Mucosa of descending colon (tissue), 3 donors: ENCODE measurements at regions not wholly inside any gene's neighbourhood (a gene's known extent, or its start where the extent isn't known, plus 50 kb on each side); places are given as distances from the start of the nearest gene placed in this dataset.

ENCODE experiments used
- ATAC-seq: fragments of 200-7000 bp; cut with Tn5 transposase; one replicate; pipeline ENCODE4 v1.9.1; 2020; ENCODE audit warnings: mild to moderate bottlenecking, moderate library complexity
- DNase-seq, 3 donors: peaks; one replicate each; pipeline ENCODE4 v3.0.0-alpha.2; 2020
- H3K36me3 ChIP-seq: fragments of 200-600 bp; one replicate; pipeline ENCODE4 v1.8.0; 2021; ENCODE audit warnings: low read depth, mild to moderate bottlenecking
- H3K4me1 ChIP-seq: fragments of 200-600 bp; one replicate; pipeline ENCODE4 v1.8.0; 2021; ENCODE audit warnings: low read depth, mild to moderate bottlenecking
- H3K4me3 ChIP-seq: fragments of 200-600 bp; one replicate; pipeline ENCODE4 v1.8.0; 2021; ENCODE audit warnings: mild to moderate bottlenecking
- H3K9me3 ChIP-seq: fragments of 200-600 bp; one replicate; pipeline ENCODE4 v1.8.0; 2021; ENCODE audit warnings: mild to moderate bottlenecking
- intact Hi-C, 2 donors: fragments of 100-400 bp; cut with DNase I in 1 of 2; cut with micrococcal nuclease in 1 of 2; formaldehyde crosslinking; loops; one replicate each; pipeline versions ENCODE4 v1.11.0 to v1.11.1; 2022; cut with DNase I, micrococcal nuclease
- TF ChIP-seq, protein P1 (sequence below): fragments of 200-600 bp; IDR thresholded peaks from one replicate; pipeline ENCODE4 v1.8.0; 2022; ENCODE audit warnings: antibody characterized with exemption, mild to moderate bottlenecking
- donor health status: DM: no; HTN: no; CAD: no; lungs with moderate emphysema.
- donor health status: DM: no; HTN: no; CAD: no.
- donor health status: DM: no; HTN: yes; CAD: no.

DNA sequence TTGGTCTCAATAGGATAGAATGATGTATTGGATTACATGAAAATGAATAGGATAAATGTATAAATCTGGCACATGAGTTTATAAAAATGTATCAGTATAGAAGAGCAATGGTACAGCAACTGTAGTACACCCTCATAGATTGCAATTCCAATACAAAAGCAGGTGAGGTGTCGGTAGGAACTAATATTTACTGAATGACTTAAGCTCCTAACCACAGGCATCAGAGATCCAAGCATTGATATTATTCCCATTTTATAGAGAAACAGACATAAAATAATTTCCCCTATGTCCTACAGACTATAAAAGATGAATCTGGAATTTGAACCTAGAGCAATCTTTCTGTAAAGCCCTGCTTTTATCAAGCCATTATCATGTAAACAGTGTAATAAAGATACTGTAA, 227.4 kb downstream of the MBD2 start:
- Histone ChIP-seq H3K9me3 (no peaks in the 10 kb centered on the region), H3K36me3 (no peaks in the 10 kb centered on the region), H3K4me1 (no peaks in the 10 kb centered on the region), H3K4me3 (no peak overlapping the region)
- TF ChIP-seq, protein P1, sequence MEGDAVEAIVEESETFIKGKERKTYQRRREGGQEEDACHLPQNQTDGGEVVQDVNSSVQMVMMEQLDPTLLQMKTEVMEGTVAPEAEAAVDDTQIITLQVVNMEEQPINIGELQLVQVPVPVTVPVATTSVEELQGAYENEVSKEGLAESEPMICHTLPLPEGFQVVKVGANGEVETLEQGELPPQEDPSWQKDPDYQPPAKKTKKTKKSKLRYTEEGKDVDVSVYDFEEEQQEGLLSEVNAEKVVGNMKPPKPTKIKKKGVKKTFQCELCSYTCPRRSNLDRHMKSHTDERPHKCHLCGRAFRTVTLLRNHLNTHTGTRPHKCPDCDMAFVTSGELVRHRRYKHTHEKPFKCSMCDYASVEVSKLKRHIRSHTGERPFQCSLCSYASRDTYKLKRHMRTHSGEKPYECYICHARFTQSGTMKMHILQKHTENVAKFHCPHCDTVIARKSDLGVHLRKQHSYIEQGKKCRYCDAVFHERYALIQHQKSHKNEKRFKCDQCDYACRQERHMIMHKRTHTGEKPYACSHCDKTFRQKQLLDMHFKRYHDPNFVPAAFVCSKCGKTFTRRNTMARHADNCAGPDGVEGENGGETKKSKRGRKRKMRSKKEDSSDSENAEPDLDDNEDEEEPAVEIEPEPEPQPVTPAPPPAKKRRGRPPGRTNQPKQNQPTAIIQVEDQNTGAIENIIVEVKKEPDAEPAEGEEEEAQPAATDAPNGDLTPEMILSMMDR: no peak
- ATAC-seq: no peak
- intact Hi-C loops: no loop called here
- DNase-seq: no peak

DNA sequence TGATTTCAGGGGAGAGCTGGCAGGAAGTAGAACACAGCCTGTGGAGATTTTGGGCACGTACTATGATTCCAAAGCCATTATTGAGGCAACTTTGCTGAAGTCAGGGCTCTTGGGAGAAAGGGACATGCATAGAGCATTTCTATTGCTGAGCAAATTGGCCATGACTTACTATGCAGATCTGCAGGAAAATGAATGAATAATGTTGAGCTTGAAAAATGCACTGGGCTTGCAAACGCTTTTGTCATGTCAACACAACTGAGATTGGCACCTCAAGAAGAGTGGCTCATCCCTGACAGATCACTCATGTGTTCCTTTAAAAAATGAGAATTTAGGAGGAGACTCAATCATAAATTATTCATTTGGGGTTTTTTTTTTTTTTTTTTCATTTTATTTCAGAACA, 230.5 kb downstream of the MBD2 start:
- Histone ChIP-seq H3K4me3 (no peak overlapping the region), H3K36me3 (no peaks in the 10 kb centered on the region), H3K4me1 (no peaks in the 10 kb centered on the region), H3K9me3 (no peaks in the 10 kb centered on the region)
- TF ChIP-seq, protein P1: no peak
- intact Hi-C loops: no loop called here
- ATAC-seq (no peak), DNase-seq (no peak)

DNA sequence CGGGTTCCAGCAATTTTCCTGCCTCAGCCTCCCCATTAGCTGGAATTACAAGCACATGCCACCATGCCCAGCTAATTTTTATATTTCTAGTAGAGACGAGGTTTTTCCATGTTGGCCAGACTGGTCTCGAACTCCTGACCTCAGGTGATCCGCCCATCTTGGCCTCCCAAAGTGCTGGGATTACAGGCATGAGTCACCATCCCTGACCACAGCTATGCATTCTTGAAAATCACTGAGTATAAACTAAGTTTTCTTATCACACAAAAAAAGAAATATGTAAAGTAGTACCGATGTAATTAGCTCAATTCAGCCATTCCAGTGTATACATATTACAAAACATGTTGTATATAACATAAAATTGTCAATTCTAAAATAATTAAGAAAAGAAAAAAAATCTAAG, 232.7 kb downstream of the MBD2 start:
- TF ChIP-seq, protein P1: no peak
- Histone ChIP-seq H3K4me3 (no peak overlapping the region), H3K9me3 (no peaks in the 10 kb centered on the region), H3K4me1 (no peaks in the 10 kb centered on the region), H3K36me3 (no peaks in the 10 kb centered on the region)
- intact Hi-C loops: no loop called here
- no peak for DNase-seq
- no peak for ATAC-seq

DNA sequence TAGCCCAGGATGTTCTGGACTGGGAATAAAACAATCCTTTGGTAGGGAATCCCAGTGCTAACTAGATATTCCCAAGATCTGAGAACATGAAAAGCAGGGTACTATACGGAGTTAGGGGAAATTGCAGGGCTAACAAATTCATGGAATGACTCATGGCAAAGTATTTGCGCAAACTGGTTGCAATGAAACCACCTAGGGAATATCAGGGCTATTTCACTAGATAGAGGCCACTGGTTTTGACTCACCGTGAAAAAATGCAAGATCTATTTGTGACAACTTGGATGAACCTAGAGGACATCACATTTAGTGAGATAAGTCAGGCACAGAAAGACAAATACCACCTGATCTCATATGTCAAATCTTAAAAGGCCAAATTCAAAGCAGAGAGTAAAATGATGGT, 233.3 kb downstream of the MBD2 start:
- no peak for DNase-seq
- H3K4me3 ChIP-seq: no peak overlapping the region
- ATAC-seq: no peak
- H3K36me3 ChIP-seq: no peaks in the 10 kb centered on the region
- TF ChIP-seq, protein P1: no peak
- H3K9me3 ChIP-seq: no peaks in the 10 kb centered on the region
- no peaks in the 10 kb centered on the region for H3K4me1 ChIP-seq
- intact Hi-C loops: no loop called here

DNA sequence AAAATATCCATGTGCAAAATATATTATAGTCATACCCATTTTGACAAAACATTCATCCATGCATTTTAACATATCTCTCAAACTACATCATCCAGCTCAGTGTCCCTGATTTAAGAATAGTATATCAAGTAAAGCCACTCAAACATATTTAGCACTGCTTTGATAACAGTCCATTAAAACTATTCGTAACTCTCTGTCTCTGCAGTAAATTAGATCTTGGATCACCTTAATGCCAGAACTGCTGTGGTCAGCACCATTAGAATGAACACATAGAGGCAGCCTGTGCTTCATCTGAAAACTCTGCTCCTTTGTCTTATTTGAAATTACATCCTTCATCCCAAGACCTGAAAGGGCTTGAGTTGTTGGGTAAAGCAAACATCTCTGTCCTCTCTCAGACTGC, 234.0 kb downstream of the MBD2 start:
- no peak for DNase-seq
- no peaks in the 10 kb centered on the region for H3K9me3 ChIP-seq
- H3K4me1 ChIP-seq: no peaks in the 10 kb centered on the region
- no peak overlapping the region for H3K4me3 ChIP-seq
- intact Hi-C loops: no loop called here
- no peaks in the 10 kb centered on the region for H3K36me3 ChIP-seq
- TF ChIP-seq, protein P1: no peak
- ATAC-seq: no peak

DNA sequence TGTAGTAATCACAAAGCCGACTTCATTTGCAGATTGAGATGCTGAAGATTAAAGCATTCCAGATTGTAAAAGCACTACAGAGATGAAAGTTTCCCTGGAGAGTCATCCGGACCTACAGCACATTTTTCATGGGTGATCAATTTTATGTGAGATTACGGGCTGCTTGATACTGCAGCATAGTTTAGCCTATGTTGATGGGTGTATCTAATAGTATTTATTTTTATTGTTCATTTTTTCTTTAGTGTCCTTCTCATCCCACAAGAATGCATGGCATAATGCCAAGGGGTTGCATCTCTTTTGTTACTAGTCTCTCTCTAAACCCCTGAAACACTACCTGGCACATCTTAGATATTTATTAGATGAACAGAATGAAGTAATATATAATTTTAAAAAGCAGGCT, 240.4 kb downstream of the MBD2 start:
- peaks cover under 1% of the 10 kb centered on the region for H3K9me3 ChIP-seq
- no peaks in the 10 kb centered on the region for H3K36me3 ChIP-seq
- TF ChIP-seq, protein P1: no peak
- ATAC-seq: no peak
- H3K4me3 ChIP-seq: no peak overlapping the region
- no peak for DNase-seq
- intact Hi-C loops: no loop called here
- H3K4me1 ChIP-seq: no peaks in the 10 kb centered on the region
